Nephron (organoid): ENCODE measurements at regions not wholly inside any gene's neighbourhood (a gene's known extent, or its start where the extent isn't known, plus 50 kb on each side); places are given as distances from the start of the nearest gene placed in this dataset.

Experiments
- H3K27ac Mint-ChIP-seq, 3 experiments: 2 replicates each; pipeline ENCODE4 v1.8.0; 2020; ENCODE audit warnings: mixed read lengths in 3 of 3, mild to moderate bottlenecking in 2 of 3, moderate library complexity in 1 of 3
- H3K27me3 Mint-ChIP-seq: 2 replicates; pipeline ENCODE4 v1.8.0; 2021; ENCODE audit warnings: low read depth, mild to moderate bottlenecking, moderate library complexity, mixed read lengths
- H3K36me3 Mint-ChIP-seq: 2 replicates; pipeline ENCODE4 v1.8.0; 2020; ENCODE audit warnings: low read depth, mixed read lengths
- H3K4me1 Mint-ChIP-seq: 2 replicates; pipeline ENCODE4 v1.8.0; 2020; ENCODE audit warnings: mixed read lengths
- H3K4me3 Mint-ChIP-seq, 3 experiments: 2 replicates each; pipeline ENCODE4 v1.8.0; 2020; ENCODE audit warnings: mild to moderate bottlenecking in 3 of 3, mixed read lengths in 3 of 3, moderate library complexity in 2 of 3
- H3K9me3 Mint-ChIP-seq: 2 replicates; pipeline ENCODE4 v1.8.0; 2020; ENCODE audit warnings: mixed read lengths
- CTCF ChIP-seq, 3 experiments: fragments of 200-600 bp; sonication (generic); IDR thresholded peaks; one replicate each; pipeline ENCODE4 v1.5.0; 2021; ENCODE audit warnings: antibody characterized with exemption in 3 of 3; ENCODE audit not compliant: unreplicated experiment in 3 of 3

- Mint-ChIP-seq H3K27ac (no peak overlapping the region), H3K36me3 (no peaks in the 10 kb centered on the region), H3K9me3 (no peaks in the 10 kb centered on the region), H3K4me3 (no peak overlapping the region), H3K4me1 (peaks cover 8% of the 10 kb centered on the region), H3K27me3 (peaks cover 17% of the 10 kb centered on the region)
- no peak for TF ChIP-seq CTCF (IDR thresholded peaks at IDR 0.05; ENCODE audit: unreplicated experiment in 3 of 3)
Measured at GRCh38 chr15:91776104-91776503, 77.4 kb upstream of the SLCO3A1 start.

GRCh38 chr15:91779960-91780359 lies 73.5 kb upstream of the SLCO3A1 start:
- no peak for TF ChIP-seq CTCF (IDR thresholded peaks at IDR 0.05; ENCODE audit: unreplicated experiment in 3 of 3)
- H3K4me3 Mint-ChIP-seq: no peak overlapping the region
- peaks cover 11% of the 10 kb centered on the region for H3K27me3 Mint-ChIP-seq
- peaks cover 11% of the 10 kb centered on the region for H3K4me1 Mint-ChIP-seq
- H3K27ac Mint-ChIP-seq: no peak overlapping the region
- H3K36me3 Mint-ChIP-seq: no peaks in the 10 kb centered on the region
- no peaks in the 10 kb centered on the region for H3K9me3 Mint-ChIP-seq

- H3K27ac Mint-ChIP-seq: no peak overlapping the region
- H3K4me1 Mint-ChIP-seq: peaks cover 11% of the 10 kb centered on the region
- TF ChIP-seq CTCF (IDR thresholded peaks at IDR 0.05; ENCODE audit: unreplicated experiment in 3 of 3): no peak
- H3K36me3 Mint-ChIP-seq: no peaks in the 10 kb centered on the region
- H3K4me3 Mint-ChIP-seq: no peak overlapping the region
- peaks cover 11% of the 10 kb centered on the region for H3K27me3 Mint-ChIP-seq
- H3K9me3 Mint-ChIP-seq: no peaks in the 10 kb centered on the region
Measured at GRCh38 chr15:91780387-91780786, 73.1 kb upstream of the SLCO3A1 start.

GRCh38 chr15:91782221-91782620 lies 71.3 kb upstream of the SLCO3A1 start:
- Mint-ChIP-seq H3K36me3 (no peaks in the 10 kb centered on the region), H3K4me1 (peaks cover 11% of the 10 kb centered on the region), H3K9me3 (no peaks in the 10 kb centered on the region), H3K4me3 (no peak overlapping the region), H3K27me3 (peaks cover 11% of the 10 kb centered on the region), H3K27ac (no peak overlapping the region)
- no peak for TF ChIP-seq CTCF (IDR thresholded peaks at IDR 0.05; ENCODE audit: unreplicated experiment in 3 of 3)

GRCh38 chr15:91783008-91783407 lies 70.5 kb upstream of the SLCO3A1 start:
- H3K36me3 Mint-ChIP-seq: no peaks in the 10 kb centered on the region
- H3K27ac Mint-ChIP-seq: no peak overlapping the region
- no peak overlapping the region for H3K4me3 Mint-ChIP-seq
- H3K9me3 Mint-ChIP-seq: no peaks in the 10 kb centered on the region
- peaks cover 8% of the 10 kb centered on the region for H3K27me3 Mint-ChIP-seq
- peaks cover 11% of the 10 kb centered on the region for H3K4me1 Mint-ChIP-seq
- no peak for TF ChIP-seq CTCF (IDR thresholded peaks at IDR 0.05; ENCODE audit: unreplicated experiment in 3 of 3)

- H3K36me3 Mint-ChIP-seq: no peaks in the 10 kb centered on the region
- no peaks in the 10 kb centered on the region for H3K9me3 Mint-ChIP-seq
Measured at GRCh38 chr15:91783451-91783850, 70.1 kb upstream of the SLCO3A1 start.

More at GRCh38 chr15:91783451-91783850, 70.1 kb upstream of the SLCO3A1 start:
- Mint-ChIP-seq H3K27ac (no peak overlapping the region), H3K27me3 (peaks cover 8% of the 10 kb centered on the region), H3K4me1 (peaks cover 11% of the 10 kb centered on the region), H3K4me3 (no peak overlapping the region)
- no peak for TF ChIP-seq CTCF (IDR thresholded peaks at IDR 0.05; ENCODE audit: unreplicated experiment in 3 of 3)
